ENCODE measurements at regions not wholly inside any gene's neighbourhood (a gene's known extent, or its start where the extent isn't known, plus 50 kb on each side); places are given as distances from the start of the nearest gene placed in this dataset.

- POLR2A ChIA-PET, result no interaction called here
- TF ChIP-seq CBX8 (IDR thresholded peaks at IDR 0.05) (no peak), HMGXB4 (CRISPR knock-in tag; IDR thresholded peaks at IDR 0.05; ENCODE audit: borderline replicate concordance) (no peak), CHD4 (IDR thresholded peaks at IDR 0.05; ENCODE audit: borderline replicate concordance) (no peak), MAZ (IDR thresholded peaks at IDR 0.05; ENCODE audit: borderline replicate concordance, low read depth, low read length) (no peak), POLR2A (IDR thresholded peaks at IDR 0.05; ENCODE audit: low read length) (no peak), HDAC2 (IDR thresholded peaks at IDR 0.05) (no peak)
- Histone ChIP-seq H3K9me3 (no peaks in the 10 kb centered on the region), H3K4me1 (peaks cover 18% of the 10 kb centered on the region), H3K27ac (0 out of 6 replicates have a peak overlapping the region, but pooled peaks of 1 of the 2 experiments have one; percentile 16), H3K4me3 (no peak overlapping the region), H3K4me2 (no peak overlapping the region)
- DNase-seq (ENCODE audit: low read depth in 1 of 2, low spot score in 1 of 2) (no peak), FAIRE-seq (no peak), ATAC-seq (no peak)
- CTCF ChIA-PET, result interaction anchor here (1.1 to 20.3 kb wide), 7 partner anchors 15 to 138 kb away, joined by 4 to 358 read pairs (median 16); no protein-coding TSS in a partner anchor
- 86% methylated on average over 6 of the region's 6 CpGs for WGBS (ENCODE audit: missing lambda C conversion rate)
Observed at GRCh38 chr11:123245567-123245966, 50.5 kb upstream of the CLMP start.

Small RNAs in the stretch of these regions (small RNA-seq; reads per million reads assigned to genes)
- 0 reads per million in 6 experiments for gene RF00096
